ENCODE measurements at regions not wholly inside any gene's neighbourhood (a gene's known extent, or its start where the extent isn't known, plus 50 kb on each side); places are given as distances from the start of the nearest gene placed in this dataset.

DNA sequence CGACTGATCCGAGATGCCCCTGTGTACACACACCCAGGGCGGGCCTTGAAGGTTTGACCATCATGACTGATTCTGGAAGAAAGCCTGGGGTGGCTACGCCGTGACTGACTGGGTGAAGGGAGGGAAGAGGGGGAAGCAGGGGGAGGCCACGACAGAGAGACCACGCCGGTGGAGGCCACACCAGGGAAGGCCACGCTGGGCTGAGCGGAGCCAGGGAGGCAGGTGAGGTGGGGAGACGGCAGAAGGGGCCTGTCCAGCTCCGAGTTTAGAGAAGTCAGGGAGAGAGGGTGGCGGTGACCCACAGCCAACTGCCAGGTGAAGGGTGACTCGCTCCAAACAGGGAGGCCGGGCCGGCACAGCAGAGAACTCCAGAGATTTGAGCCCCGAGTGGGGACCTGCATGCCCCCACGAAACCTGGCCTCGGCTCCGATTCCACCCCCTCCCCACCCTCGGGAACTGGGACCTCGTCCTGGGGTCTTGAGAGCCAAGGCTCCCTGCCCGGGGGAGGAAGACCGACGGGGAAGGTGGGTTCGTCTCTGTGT, 102.6 kb downstream of the PTPRS start:
- no peak for DNase-seq (ENCODE audit: low read depth in 1 of 2, low spot score in 1 of 2)
- TF ChIP-seq, protein P1, sequence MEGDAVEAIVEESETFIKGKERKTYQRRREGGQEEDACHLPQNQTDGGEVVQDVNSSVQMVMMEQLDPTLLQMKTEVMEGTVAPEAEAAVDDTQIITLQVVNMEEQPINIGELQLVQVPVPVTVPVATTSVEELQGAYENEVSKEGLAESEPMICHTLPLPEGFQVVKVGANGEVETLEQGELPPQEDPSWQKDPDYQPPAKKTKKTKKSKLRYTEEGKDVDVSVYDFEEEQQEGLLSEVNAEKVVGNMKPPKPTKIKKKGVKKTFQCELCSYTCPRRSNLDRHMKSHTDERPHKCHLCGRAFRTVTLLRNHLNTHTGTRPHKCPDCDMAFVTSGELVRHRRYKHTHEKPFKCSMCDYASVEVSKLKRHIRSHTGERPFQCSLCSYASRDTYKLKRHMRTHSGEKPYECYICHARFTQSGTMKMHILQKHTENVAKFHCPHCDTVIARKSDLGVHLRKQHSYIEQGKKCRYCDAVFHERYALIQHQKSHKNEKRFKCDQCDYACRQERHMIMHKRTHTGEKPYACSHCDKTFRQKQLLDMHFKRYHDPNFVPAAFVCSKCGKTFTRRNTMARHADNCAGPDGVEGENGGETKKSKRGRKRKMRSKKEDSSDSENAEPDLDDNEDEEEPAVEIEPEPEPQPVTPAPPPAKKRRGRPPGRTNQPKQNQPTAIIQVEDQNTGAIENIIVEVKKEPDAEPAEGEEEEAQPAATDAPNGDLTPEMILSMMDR (IDR thresholded peaks at IDR 0.05; ENCODE audit: low read depth, low read length) = no peak
- Histone ChIP-seq H3K4me1 (ENCODE audit: low read depth) (no peaks in the 10 kb centered on the region), H3K27ac (no peak overlapping the region), H3K27me3 (no peaks in the 10 kb centered on the region), H3K4me3 (no peak overlapping the region), H3K9me3 (ENCODE audit: low read depth) (no peaks in the 10 kb centered on the region), H3K36me3 (peaks cover 5% of the 10 kb centered on the region)

DNA sequence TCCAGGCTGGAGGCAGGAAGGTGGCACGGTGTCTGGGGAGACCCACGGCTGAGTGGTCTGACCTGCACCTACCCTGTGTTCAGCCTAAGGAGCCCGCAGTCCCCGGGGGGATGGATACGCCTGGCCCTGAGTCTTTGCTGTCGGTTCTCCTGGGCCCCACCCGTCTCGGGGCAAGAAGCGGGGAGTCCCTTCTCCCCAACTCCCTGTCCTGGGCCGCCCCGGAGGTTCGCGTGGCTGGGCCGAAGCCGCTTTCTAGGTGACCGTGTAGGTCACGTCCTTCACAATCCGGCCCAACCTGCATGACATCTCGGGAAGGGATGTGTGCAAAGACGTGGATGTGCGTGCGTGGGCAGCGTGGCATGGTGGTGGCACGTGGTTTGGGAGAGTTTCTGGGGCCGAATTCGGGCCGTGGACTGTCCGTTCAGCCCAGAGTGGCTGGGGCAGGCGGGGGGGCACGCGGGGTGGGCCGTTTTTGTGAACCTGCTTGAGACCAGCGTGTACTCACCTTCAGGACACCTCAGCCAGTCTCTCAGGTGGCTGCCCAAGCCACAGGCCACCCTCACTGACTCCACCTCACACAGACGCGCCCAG, 103.3 kb downstream of the PTPRS start:
- TF ChIP-seq, protein P1 (IDR thresholded peaks at IDR 0.05; ENCODE audit: low read depth, low read length) = no peak
- no peak for DNase-seq (ENCODE audit: low read depth in 1 of 2, low spot score in 1 of 2)
- no peak overlapping the region for H3K4me3 ChIP-seq
- peaks cover 5% of the 10 kb centered on the region for H3K36me3 ChIP-seq
- H3K27ac ChIP-seq = no peak overlapping the region
- H3K27me3 ChIP-seq = no peaks in the 10 kb centered on the region
- no peaks in the 10 kb centered on the region for H3K4me1 ChIP-seq (ENCODE audit: low read depth)
- H3K9me3 ChIP-seq (ENCODE audit: low read depth) = no peaks in the 10 kb centered on the region

DNA sequence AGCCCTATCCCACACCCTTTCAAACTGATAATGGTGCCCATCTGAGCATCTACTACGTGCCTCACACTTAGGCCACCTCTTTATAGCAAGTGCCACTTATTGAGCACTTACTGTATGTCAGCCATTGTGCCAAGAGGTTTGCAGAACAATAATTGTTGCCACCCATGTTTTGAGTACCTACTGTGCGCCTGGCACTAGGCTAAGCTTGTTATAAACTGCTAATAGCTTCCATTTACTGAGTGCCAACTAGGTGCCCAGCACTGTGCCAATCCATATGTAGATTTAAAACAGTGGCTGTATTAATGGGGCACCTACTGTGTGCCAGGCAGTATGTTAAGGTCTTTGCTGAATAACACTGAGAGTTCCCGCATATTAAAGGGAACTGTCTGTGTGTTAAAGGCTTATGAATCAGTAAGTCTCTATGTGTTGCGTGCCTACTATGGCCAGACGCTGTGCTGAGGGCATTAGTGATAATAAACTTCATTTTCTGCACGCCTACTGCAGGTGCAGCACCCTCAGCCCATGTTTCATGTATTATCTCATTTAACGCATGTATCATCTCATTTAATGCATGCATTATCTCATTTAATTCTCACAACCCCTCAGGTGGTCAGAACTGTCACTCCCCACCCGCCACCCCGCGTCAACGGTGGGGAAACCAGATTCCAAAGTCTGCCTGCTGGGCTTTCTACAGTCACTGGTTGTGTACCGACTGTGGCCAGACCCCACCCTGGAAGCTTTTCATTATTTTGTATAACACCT, 105.0 kb downstream of the PTPRS start:
- H3K4me3 ChIP-seq = no peak overlapping the region
- TF ChIP-seq, protein P1 (IDR thresholded peaks at IDR 0.05; ENCODE audit: low read depth, low read length) = no peak
- no peak overlapping the region for H3K27ac ChIP-seq
- no peak for DNase-seq (ENCODE audit: low read depth in 1 of 2, low spot score in 1 of 2)
- H3K27me3 ChIP-seq = no peaks in the 10 kb centered on the region
- H3K36me3 ChIP-seq = peaks cover 5% of the 10 kb centered on the region
- H3K4me1 ChIP-seq (ENCODE audit: low read depth) = no peaks in the 10 kb centered on the region
- H3K9me3 ChIP-seq (ENCODE audit: low read depth) = no peaks in the 10 kb centered on the region

DNA sequence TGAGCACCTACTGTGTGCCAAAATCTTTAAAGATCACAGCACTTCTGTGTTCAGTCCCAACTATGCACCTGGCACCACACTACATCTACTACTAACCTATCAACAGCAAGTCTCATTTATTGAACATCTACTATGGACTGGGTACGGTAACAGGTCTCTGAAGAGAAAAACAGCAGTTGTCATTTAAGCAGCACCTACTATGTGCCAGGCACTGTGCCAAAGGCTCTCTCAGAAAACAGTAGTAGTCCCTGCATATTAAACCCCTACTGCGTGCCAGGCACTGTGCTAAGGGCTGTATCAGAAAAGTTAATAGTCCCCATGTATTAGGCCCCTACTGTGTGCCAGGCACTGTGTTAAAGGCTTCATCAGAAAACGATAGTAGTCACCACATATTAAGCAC, 106.2 kb downstream of the PTPRS start:
- Histone ChIP-seq H3K27me3 (no peaks in the 10 kb centered on the region), H3K4me3 (no peak overlapping the region), H3K4me1 (ENCODE audit: low read depth) (no peaks in the 10 kb centered on the region), H3K9me3 (ENCODE audit: low read depth) (no peaks in the 10 kb centered on the region), H3K27ac (no peak overlapping the region), H3K36me3 (peaks cover 5% of the 10 kb centered on the region)
- no peak for DNase-seq (ENCODE audit: low read depth in 1 of 2, low spot score in 1 of 2)
- TF ChIP-seq, protein P1 (IDR thresholded peaks at IDR 0.05; ENCODE audit: low read depth, low read length) = no peak

DNA sequence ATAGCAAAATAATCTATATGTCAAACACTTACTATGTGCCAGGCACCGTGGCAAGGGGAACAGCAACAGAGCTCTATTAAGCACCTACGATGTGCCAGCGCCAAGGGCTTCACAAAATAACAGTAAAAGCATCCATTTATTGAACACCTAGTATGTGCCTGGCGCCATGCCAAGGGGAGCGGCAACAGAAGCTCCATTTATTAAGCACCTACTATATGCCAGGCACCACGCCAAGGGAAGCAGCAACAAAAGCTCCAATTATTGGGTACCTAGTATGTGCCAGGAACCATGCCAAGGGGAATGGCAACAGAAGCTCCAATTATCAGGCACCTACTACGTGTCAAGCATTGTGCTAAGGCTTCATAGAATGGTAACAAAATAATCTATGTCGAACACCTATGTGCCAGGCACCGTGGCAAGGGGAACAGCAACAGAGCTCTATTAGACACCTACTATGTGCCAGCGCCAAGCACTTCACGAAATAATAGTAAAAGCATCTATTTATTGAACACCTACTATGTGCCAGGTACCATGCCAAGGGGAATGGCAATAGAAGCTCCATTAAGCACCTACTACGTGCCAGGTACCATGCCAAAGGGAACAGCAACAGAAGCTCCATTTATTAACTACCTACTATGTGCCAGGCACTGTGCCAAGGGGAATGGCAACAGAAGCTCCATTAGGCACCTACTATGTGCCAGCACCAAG, 107.7 kb downstream of the PTPRS start:
- Histone ChIP-seq H3K4me3 (no peak overlapping the region), H3K27ac (no peak overlapping the region), H3K9me3 (ENCODE audit: low read depth) (no peaks in the 10 kb centered on the region), H3K4me1 (ENCODE audit: low read depth) (no peaks in the 10 kb centered on the region), H3K36me3 (peaks cover 3% of the 10 kb centered on the region), H3K27me3 (no peaks in the 10 kb centered on the region)
- TF ChIP-seq, protein P1 (IDR thresholded peaks at IDR 0.05; ENCODE audit: low read depth, low read length) = no peak
- peak in 1 of 2 donors; percentile 13 for DNase-seq (ENCODE audit: low read depth in 1 of 2, low spot score in 1 of 2)
